AG09309 (cell line): ENCODE measurements at regions not wholly inside any gene's neighbourhood (a gene's known extent, or its start where the extent isn't known, plus 50 kb on each side); places are given as distances from the start of the nearest gene placed in this dataset.

ENCODE experiments used
- DNase-seq: peaks from one replicate; pipeline ENCODE4 v3.0.0-alpha.2; 2010; ENCODE audit warnings: low read depth
- H3K4me3 ChIP-seq: 2 replicates; pipeline ENCODE4 v1.5.1; 2011; ENCODE audit warnings: mild to moderate bottlenecking, low read depth, low read length, moderate library complexity; ENCODE audit not compliant: control insufficient read depth
- TF ChIP-seq, protein P1 (sequence below): IDR thresholded peaks from 2 replicates; pipeline ENCODE4 v1.5.1; 2011; ENCODE audit warnings: mild to moderate bottlenecking, low read depth, low read length, inconsistent platforms; ENCODE audit not compliant: insufficient read depth, control insufficient read depth; ENCODE audit errors: missing control alignments

DNA sequence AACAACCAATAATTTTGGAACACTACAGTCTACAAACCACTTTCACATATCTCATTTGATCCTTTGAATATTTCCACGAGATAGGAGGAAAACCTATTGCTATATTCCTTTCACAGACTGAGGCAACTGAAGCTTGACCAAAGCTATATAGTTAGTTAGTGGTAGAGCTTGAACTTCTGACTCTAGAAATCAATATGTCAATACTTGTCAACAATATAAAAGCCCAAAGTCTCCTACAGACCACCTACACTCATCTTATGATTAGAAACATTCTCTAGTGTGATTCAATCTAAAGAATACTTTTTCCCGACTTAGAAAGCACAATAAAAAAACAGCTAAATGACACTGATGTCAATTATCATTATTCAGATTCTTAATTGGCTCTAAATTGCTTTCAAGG, 139.4 kb downstream of the RPS29 start:
- no peak for DNase-seq
- TF ChIP-seq, protein P1, sequence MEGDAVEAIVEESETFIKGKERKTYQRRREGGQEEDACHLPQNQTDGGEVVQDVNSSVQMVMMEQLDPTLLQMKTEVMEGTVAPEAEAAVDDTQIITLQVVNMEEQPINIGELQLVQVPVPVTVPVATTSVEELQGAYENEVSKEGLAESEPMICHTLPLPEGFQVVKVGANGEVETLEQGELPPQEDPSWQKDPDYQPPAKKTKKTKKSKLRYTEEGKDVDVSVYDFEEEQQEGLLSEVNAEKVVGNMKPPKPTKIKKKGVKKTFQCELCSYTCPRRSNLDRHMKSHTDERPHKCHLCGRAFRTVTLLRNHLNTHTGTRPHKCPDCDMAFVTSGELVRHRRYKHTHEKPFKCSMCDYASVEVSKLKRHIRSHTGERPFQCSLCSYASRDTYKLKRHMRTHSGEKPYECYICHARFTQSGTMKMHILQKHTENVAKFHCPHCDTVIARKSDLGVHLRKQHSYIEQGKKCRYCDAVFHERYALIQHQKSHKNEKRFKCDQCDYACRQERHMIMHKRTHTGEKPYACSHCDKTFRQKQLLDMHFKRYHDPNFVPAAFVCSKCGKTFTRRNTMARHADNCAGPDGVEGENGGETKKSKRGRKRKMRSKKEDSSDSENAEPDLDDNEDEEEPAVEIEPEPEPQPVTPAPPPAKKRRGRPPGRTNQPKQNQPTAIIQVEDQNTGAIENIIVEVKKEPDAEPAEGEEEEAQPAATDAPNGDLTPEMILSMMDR = no peak
- no peak overlapping the region for H3K4me3 ChIP-seq

DNA sequence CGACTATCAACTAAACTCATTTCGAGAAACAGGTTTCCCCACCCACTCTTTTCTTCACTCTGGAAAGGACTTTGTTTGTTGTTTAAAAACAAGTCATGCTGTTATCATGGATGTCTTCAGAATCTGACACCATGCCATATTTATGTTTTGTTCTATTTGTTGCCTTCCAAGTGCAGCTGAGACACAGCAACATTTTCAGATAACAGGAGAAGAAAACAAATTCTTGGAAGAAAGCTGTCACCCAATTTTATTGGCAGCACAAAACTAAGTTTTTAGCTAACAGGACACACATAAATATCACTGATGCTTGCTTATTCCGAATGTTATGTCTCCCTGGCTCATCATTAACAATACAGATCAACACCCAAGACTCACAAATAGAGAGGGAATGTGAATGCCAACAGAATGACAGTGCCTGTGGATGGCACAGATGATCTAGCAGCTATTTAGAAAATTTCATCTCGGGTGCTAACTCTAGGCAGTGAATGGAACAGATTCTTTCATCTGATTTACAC, 147.9 kb downstream of the RPS29 start:
- no peak overlapping the region for H3K4me3 ChIP-seq
- no peak for DNase-seq
- TF ChIP-seq, protein P1 = no peak

DNA sequence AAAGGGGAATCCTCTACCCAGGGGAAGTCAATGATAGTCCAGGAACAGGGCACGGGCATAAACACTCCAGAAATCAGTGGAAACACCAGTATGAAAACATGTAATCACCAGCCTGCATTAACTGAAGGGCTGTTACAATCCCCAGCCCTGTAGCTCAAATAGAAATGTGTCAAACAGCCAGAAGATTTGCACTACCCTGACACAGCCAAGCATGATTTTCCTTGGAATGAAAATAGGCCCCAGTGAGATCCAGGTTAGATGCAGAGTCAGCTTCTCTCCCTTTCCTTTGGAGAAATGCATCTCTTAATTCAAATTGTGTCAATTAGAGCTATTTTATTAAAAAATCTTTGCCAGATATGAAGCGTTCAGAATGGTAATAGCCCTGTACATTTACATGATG, 158.1 kb downstream of the RPS29 start:
- TF ChIP-seq, protein P1 = no peak
- no peak for DNase-seq
- H3K4me3 ChIP-seq = no peak overlapping the region

DNA sequence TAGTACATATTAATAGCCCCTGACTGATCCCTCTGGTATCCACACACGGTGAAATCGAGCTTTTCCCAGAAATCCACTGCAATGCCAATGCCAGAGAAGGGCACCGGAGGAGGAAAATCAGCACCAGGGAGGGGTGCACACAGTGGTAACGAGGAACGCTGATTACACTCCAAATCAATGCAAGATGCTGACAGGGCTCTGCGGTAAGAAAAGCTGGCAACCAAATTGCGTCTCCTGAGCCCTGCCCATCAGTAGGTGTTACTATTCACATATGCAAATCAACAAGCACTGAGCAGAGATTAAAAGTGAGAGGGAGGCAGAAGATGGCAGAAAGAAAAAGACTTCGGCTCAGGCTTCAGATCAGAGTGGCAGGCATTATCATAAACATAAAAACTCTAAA, 159.1 kb downstream of the RPS29 start:
- H3K4me3 ChIP-seq = no peak overlapping the region
- TF ChIP-seq, protein P1 = no peak
- no peak for DNase-seq

DNA sequence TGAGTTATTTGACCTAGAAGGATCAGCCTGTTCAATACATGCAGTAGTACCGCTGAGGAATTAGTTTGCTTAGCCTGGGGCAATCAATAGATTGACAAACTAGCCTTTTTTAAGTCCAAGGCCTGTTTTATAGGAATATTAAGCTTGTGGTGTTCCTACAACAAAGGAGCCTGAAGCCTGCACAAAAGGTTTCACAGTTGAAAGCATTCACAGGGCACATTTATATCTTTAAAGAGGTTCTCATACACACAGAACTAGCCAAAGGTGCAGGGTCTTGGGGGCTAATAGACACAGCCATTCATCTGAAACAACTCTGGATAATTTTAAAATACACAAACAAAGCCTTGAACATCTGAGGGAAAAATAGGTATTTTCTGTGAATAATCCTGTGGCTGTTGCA, 160.3 kb downstream of the RPS29 start:
- TF ChIP-seq, protein P1 = no peak
- DNase-seq = no peak
- no peak overlapping the region for H3K4me3 ChIP-seq

DNA sequence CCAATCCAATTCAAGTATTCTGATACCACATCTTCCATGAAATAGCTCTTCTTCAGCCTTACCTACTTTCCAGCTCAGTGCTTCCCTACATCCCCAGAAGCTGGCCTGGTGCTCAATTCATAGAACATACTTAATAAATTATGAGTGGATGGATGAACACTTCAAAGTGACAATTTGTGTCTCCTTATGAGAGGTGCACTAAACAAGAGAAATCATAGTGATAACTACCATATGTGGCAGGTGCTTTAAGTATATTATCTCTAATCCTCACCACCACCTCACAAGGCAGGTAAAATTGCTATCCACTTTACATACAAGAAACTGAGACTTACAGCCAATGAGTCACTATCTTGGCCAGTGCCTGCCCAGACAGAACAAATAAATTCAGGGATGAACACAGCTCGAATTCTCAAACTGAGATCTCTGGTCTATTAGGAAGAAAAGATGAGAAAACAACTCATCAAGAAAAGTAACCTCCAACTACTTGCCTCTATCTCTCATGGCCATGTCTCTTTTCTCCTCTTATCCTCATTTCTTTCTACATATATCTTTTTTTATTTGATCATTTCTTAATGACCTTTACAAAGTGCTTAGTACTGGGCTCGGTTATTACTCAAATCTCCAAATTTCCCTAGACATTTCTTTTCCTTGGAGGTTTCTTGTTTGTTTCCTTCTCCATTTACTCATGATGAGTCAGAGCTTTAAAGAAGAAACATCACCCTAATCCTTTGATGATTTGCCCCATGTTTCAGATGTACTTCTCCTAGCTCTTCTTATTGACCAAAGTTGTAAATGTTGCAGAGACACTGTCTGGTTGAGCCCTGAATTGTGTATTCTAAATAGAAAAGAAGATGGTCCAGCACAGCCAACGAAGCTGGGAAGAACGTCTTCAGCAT, 161.5 kb downstream of the RPS29 start:
- DNase-seq = no peak
- H3K4me3 ChIP-seq = no peak overlapping the region
- TF ChIP-seq, protein P1 = no peak
